A673 (cell line): ENCODE measurements at regions not wholly inside any gene's neighbourhood (a gene's known extent, or its start where the extent isn't known, plus 50 kb on each side); places are given as distances from the start of the nearest gene placed in this dataset.

Source experiments
- CTCF ChIP-seq: fragments of 300-800, 200-600 bp; sonication (generic); conservative IDR thresholded peaks from 2 replicates; pipeline ENCODE4 v1.5.1; 2017; ENCODE audit warnings: low read depth, mild to moderate bottlenecking, antibody characterized with exemption, low read length, moderate library complexity, mixed read lengths
- EZH2 ChIP-seq: fragments of 200-600 bp; sonication (generic); IDR thresholded peaks from 2 replicates; pipeline ENCODE4 v1.6.1; 2017; ENCODE audit warnings: borderline replicate concordance, low read depth, mild to moderate bottlenecking, mixed read lengths, antibody characterized with exemption, low read length; ENCODE audit not compliant: poor library complexity, severe bottlenecking

GRCh38 chrX:116628464-116628863, 165.7 kb upstream of the CT83 start:
- TF ChIP-seq CTCF (no peak), EZH2 (no peak)
